ENCODE measurements at regions not wholly inside any gene's neighbourhood (a gene's known extent, or its start where the extent isn't known, plus 50 kb on each side); places are given as distances from the start of the nearest gene placed in this dataset.

DNA sequence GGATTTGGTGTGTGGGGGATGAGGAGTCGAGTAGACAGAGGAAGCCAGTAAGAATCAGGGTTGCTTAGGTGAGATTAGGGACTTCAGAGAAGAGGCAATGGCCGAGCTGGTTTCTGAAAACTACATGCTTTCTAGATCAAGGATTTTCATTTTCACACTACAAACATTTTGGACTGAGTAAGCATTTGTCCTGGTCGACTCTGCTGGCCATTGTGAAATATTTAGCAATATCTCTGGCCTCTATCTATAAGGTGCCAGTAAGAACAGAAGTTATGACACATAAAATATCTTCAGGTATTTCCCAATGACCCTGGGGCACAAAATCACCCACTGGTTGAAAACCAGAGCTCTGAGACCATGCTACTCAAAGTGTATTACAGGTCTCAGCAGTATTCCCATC lies 1275.1 kb upstream of the CDH8 start:
- TF ChIP-seq, protein P1, sequence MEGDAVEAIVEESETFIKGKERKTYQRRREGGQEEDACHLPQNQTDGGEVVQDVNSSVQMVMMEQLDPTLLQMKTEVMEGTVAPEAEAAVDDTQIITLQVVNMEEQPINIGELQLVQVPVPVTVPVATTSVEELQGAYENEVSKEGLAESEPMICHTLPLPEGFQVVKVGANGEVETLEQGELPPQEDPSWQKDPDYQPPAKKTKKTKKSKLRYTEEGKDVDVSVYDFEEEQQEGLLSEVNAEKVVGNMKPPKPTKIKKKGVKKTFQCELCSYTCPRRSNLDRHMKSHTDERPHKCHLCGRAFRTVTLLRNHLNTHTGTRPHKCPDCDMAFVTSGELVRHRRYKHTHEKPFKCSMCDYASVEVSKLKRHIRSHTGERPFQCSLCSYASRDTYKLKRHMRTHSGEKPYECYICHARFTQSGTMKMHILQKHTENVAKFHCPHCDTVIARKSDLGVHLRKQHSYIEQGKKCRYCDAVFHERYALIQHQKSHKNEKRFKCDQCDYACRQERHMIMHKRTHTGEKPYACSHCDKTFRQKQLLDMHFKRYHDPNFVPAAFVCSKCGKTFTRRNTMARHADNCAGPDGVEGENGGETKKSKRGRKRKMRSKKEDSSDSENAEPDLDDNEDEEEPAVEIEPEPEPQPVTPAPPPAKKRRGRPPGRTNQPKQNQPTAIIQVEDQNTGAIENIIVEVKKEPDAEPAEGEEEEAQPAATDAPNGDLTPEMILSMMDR (conservative IDR thresholded peaks at IDR 0.05; ENCODE audit: control insufficient read depth, insufficient read depth, low read depth, low read length): no peak
- DNase-seq (ENCODE audit: low read depth): no peak
- H3K4me3 ChIP-seq (ENCODE audit: control insufficient read depth, low read depth, low read length): no peak overlapping the region

DNA sequence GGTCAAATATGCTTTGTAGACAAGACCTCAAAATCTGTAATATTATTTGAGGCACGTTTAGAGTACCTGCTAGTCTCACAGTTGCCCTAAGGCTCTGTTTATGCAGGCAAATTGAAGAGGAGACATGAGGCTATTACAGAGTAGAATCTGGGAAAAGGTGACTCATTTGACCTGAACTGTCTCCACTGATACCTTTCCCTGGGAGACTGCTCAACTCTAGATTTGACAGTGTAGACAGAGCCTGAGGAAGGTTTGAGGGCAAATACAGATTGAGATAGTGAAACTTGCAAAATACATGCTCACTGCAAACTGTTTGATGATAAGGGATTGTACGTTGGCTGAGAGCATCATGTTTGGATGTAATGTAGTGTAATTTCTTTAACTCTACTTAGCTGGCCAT lies 1266.6 kb upstream of the CDH8 start:
- TF ChIP-seq, protein P1 (conservative IDR thresholded peaks at IDR 0.05; ENCODE audit: control insufficient read depth, insufficient read depth, low read depth, low read length): no peak
- DNase-seq (ENCODE audit: low read depth): no peak
- no peak overlapping the region for H3K4me3 ChIP-seq (ENCODE audit: control insufficient read depth, low read depth, low read length)

DNA sequence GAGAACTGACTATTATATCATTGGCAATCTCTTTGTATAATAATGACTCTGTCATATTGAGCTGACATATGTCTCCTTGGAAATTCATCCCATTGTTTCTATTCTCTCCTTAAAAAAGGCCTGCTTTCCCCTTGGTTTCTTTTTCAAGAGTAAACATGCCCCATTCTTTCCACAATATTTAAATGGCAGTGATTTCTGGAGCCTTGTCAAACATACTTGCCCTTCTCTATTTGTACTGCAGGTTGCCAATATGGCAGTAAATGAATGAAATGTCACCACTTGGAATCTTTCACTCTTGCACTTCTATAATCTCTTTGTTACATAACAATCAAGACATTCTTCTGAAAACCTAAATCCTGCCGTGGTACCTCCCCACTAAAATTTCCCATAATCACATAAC lies 1265.1 kb upstream of the CDH8 start:
- TF ChIP-seq, protein P1 (conservative IDR thresholded peaks at IDR 0.05; ENCODE audit: control insufficient read depth, insufficient read depth, low read depth, low read length): no peak
- no peak overlapping the region for H3K4me3 ChIP-seq (ENCODE audit: control insufficient read depth, low read depth, low read length)
- no peak for DNase-seq (ENCODE audit: low read depth)

- DNase-seq (ENCODE audit: low read depth): no peak
- H3K4me3 ChIP-seq (ENCODE audit: control insufficient read depth, low read depth, low read length): no peak overlapping the region
- TF ChIP-seq, protein P1 (conservative IDR thresholded peaks at IDR 0.05; ENCODE audit: control insufficient read depth, insufficient read depth, low read depth, low read length): no peak
Measured at GRCh38 chr16:63298993-63299392, 1262.8 kb upstream of the CDH8 start.

DNA sequence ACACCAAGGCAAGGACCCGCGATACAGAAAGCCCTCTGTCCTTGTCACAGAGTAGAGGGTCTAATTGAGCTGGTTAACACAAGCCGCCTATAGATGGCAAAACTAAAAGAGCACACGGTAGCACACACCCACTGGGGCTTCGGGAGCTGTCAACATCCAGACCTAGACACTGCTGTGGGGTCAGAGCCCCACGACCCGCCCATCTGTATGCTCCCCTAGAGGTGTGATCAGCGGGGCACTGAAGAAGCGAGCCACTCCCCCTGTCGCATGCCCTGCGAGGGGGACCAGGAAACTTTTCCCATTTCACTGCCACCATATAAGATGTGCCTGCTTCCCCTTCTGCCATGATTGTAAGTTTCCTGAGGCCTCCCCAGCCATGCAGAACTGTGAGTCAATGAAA lies 1255.8 kb upstream of the CDH8 start:
- DNase-seq (ENCODE audit: low read depth): no peak
- TF ChIP-seq, protein P1 (conservative IDR thresholded peaks at IDR 0.05; ENCODE audit: control insufficient read depth, insufficient read depth, low read depth, low read length): no peak
- H3K4me3 ChIP-seq (ENCODE audit: control insufficient read depth, low read depth, low read length): no peak overlapping the region

GRCh38 chr16:63289834-63290460 lies 1253.7 kb upstream of the CDH8 start:
- no peak overlapping the region for H3K4me3 ChIP-seq (ENCODE audit: control insufficient read depth, low read depth, low read length)
- TF ChIP-seq, protein P1 (conservative IDR thresholded peaks at IDR 0.05; ENCODE audit: control insufficient read depth, insufficient read depth, low read depth, low read length): peak; percentile 45
- DNase-seq (ENCODE audit: low read depth): peak; percentile 5

- no peak for DNase-seq (ENCODE audit: low read depth)
- TF ChIP-seq, protein P1 (conservative IDR thresholded peaks at IDR 0.05; ENCODE audit: control insufficient read depth, insufficient read depth, low read depth, low read length): no peak
- H3K4me3 ChIP-seq (ENCODE audit: control insufficient read depth, low read depth, low read length): no peak overlapping the region
Measured at GRCh38 chr16:63287401-63287800, 1251.2 kb upstream of the CDH8 start.
